Mammary epithelial cell (primary cell): ENCODE measurements at regions not wholly inside any gene's neighbourhood (a gene's known extent, or its start where the extent isn't known, plus 50 kb on each side); places are given as distances from the start of the nearest gene placed in this dataset.

ENCODE experiments used
- EZH2 ChIP-seq: IDR thresholded peaks from 2 replicates; pipeline ENCODE4 v1.6.1; 2012; ENCODE audit warnings: low read length, inconsistent platforms, borderline replicate concordance
- TF ChIP-seq, protein P1 (sequence below), 2 donors: IDR thresholded peaks in 1 of 2; conservative IDR thresholded peaks in 1 of 2; 2 replicates each; pipeline ENCODE4 v1.5.1; 2011 to 2012; ENCODE audit warnings: inconsistent platforms in 2 of 2, low read length in 2 of 2, mild to moderate bottlenecking in 2 of 2, control low read depth in 1 of 2, low read depth in 1 of 2; ENCODE audit not compliant: insufficient read depth in 1 of 2; ENCODE audit errors: extremely low read depth in 1 of 2

DNA sequence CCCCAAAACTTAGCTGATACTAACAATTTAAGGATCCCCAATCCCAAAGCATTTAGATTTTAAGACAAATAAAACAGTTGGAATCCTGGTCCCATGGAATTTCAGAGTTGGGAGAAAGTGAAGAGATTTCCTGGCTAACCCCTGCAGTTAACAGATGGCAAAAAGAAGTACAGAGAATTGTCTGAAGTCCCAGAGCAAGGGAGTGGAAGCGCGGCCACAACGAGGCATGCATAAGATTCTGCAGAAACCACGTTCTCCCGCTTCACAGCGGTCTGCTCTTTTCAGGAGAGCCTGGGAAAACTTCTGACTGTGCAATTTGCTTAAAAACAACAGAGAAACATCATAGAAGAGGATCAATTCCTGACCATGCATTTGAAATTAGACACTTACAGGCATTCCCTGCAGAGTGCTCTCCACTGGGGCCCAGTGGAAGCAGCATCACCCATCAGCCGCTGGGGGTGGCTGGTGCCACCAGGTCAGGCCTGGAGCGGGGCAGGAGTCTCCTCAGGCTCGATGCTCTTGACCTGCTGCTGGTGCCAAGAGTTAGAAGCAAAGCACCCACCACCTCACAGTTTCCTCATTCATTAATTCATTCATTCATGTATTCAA, 226.7 kb upstream of the POU3F1 start:
- TF ChIP-seq, protein P1, sequence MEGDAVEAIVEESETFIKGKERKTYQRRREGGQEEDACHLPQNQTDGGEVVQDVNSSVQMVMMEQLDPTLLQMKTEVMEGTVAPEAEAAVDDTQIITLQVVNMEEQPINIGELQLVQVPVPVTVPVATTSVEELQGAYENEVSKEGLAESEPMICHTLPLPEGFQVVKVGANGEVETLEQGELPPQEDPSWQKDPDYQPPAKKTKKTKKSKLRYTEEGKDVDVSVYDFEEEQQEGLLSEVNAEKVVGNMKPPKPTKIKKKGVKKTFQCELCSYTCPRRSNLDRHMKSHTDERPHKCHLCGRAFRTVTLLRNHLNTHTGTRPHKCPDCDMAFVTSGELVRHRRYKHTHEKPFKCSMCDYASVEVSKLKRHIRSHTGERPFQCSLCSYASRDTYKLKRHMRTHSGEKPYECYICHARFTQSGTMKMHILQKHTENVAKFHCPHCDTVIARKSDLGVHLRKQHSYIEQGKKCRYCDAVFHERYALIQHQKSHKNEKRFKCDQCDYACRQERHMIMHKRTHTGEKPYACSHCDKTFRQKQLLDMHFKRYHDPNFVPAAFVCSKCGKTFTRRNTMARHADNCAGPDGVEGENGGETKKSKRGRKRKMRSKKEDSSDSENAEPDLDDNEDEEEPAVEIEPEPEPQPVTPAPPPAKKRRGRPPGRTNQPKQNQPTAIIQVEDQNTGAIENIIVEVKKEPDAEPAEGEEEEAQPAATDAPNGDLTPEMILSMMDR (conservative IDR thresholded peaks at IDR 0.05 in 1 of 2, IDR thresholded peaks at IDR 0.05 in 1 of 2; ENCODE audit: extremely low read depth in 1 of 2, insufficient read depth in 1 of 2, low read depth in 1 of 2, low read length in 2 of 2): no peak
- no peak for TF ChIP-seq EZH2
